Esophagus muscularis mucosa (tissue), 4 donors: ENCODE measurements at regions not wholly inside any gene's neighbourhood (a gene's known extent, or its start where the extent isn't known, plus 50 kb on each side); places are given as distances from the start of the nearest gene placed in this dataset.

Source experiments
- EP300 ChIP-seq: sonication (generic); formaldehyde crosslinking; IDR thresholded peaks from one replicate; pipeline ENCODE4 v1.6.1; 2017; ENCODE audit warnings: antibody characterized with exemption
- POLR2A ChIP-seq: fragments of 450-650 bp; IDR thresholded peaks from one replicate; pipeline ENCODE4 v1.6.1; 2017; ENCODE audit warnings: antibody characterized with exemption, moderate library complexity, mild to moderate bottlenecking, low read depth
- TF ChIP-seq, protein P1 (sequence below), 3 experiments: fragments of 200-600 bp in 2 of 3; fragments of 450-650 bp in 1 of 3; sonication (generic) in 2 of 3; IDR thresholded peaks; one replicate each; pipeline ENCODE4 v1.5.1; 2017 to 2019; ENCODE audit warnings: antibody characterized with exemption in 3 of 3, mild to moderate bottlenecking in 2 of 3, moderate library complexity in 1 of 3

DNA sequence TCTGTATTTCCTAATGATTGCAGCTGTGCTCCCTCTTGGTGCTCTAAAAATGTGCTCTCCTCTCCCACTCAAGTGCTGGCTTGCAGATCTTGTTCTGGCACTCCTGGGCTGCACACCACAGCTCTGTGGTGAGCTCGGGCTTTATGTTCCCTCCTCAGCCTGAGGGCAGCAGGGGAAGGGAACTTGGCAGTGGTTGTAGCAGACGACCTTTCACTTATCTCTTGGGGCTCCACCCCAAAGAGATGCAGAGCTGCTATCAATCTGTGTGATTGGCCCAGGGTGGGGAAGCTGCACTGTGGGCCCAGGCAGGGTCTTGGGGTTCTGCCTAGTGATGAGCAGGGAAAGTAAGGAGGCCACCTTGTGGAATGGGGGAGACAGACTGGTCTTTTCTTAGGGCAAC is 143.5 kb upstream of the GORAB start:
- TF ChIP-seq POLR2A (no peak), EP300 (no peak)
- TF ChIP-seq, protein P1, sequence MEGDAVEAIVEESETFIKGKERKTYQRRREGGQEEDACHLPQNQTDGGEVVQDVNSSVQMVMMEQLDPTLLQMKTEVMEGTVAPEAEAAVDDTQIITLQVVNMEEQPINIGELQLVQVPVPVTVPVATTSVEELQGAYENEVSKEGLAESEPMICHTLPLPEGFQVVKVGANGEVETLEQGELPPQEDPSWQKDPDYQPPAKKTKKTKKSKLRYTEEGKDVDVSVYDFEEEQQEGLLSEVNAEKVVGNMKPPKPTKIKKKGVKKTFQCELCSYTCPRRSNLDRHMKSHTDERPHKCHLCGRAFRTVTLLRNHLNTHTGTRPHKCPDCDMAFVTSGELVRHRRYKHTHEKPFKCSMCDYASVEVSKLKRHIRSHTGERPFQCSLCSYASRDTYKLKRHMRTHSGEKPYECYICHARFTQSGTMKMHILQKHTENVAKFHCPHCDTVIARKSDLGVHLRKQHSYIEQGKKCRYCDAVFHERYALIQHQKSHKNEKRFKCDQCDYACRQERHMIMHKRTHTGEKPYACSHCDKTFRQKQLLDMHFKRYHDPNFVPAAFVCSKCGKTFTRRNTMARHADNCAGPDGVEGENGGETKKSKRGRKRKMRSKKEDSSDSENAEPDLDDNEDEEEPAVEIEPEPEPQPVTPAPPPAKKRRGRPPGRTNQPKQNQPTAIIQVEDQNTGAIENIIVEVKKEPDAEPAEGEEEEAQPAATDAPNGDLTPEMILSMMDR (IDR thresholded peaks at IDR 0.05) = no peak
